Epithelial cell of proximal tubule (primary cell): ENCODE measurements at regions not wholly inside any gene's neighbourhood (a gene's known extent, or its start where the extent isn't known, plus 50 kb on each side); places are given as distances from the start of the nearest gene placed in this dataset.
A peak's percentile ranks its signal among the peaks of the same experiment; 100 is the strongest.

Experiments
- DNase-seq: peaks from one replicate; pipeline ENCODE4 v3.0.0-alpha.2; 2011; ENCODE audit warnings: low read depth
- H3K4me3 ChIP-seq: 2 replicates; pipeline ENCODE4 v1.5.1; 2011; ENCODE audit warnings: low read depth, mild to moderate bottlenecking, low read length
- CTCF ChIP-seq: conservative IDR thresholded peaks from 2 replicates; pipeline ENCODE4 v1.5.1; 2012; ENCODE audit warnings: low read depth, mild to moderate bottlenecking, low read length

GRCh38 chr2:181223234-181223633, 234.0 kb upstream of the ITGA4 start:
- no peak overlapping the region for H3K4me3 ChIP-seq
- no peak for TF ChIP-seq CTCF
- no peak for DNase-seq

- no peak for TF ChIP-seq CTCF
- DNase-seq: no peak
- H3K4me3 ChIP-seq: no peak overlapping the region
Observed at GRCh38 chr2:181224866-181225265, 232.3 kb upstream of the ITGA4 start.

- no peak overlapping the region for H3K4me3 ChIP-seq
- no peak for TF ChIP-seq CTCF
- DNase-seq: no peak
Observed at GRCh38 chr2:181228661-181229060, 228.5 kb upstream of the ITGA4 start.

- peak; percentile 8 for TF ChIP-seq CTCF
- H3K4me3 ChIP-seq: no peak overlapping the region
- DNase-seq: no peak
Observed at GRCh38 chr2:181231151-181231550, 226.0 kb upstream of the ITGA4 start.

GRCh38 chr2:181231886-181232621, 225.1 kb upstream of the ITGA4 start:
- TF ChIP-seq CTCF: no peak
- no peak overlapping the region for H3K4me3 ChIP-seq
- DNase-seq: no peak

- no peak for DNase-seq
- H3K4me3 ChIP-seq: no peak overlapping the region
- no peak for TF ChIP-seq CTCF
Observed at GRCh38 chr2:181234487-181234891, 222.7 kb upstream of the ITGA4 start.

GRCh38 chr2:181235011-181235410, 222.2 kb upstream of the ITGA4 start:
- H3K4me3 ChIP-seq: no peak overlapping the region
- no peak for DNase-seq
- TF ChIP-seq CTCF: no peak
